BJ (cell line): ENCODE measurements at regions not wholly inside any gene's neighbourhood (a gene's known extent, or its start where the extent isn't known, plus 50 kb on each side); places are given as distances from the start of the nearest gene placed in this dataset.
"Not testable (repeated sequence)": the region's sequence is repeated elsewhere in the genome, so short reads cannot be mapped to it uniquely, and the experiment has no call there.

Source experiments
- CTCF ChIA-PET: fragments of 350-600 bp; formaldehyde crosslinking; extraction: SDS; loops from one replicate; lab custom pipeline; 2021; ENCODE audit warnings: antibody characterized with exemption, inconsistent platforms; lab: Yijun Ruan, JAX
- POLR2A ChIA-PET: fragments of 300-600 bp; sonication (Branson Sonifier 250); formaldehyde crosslinking; extraction: SDS; loops from one replicate; lab custom pipeline; 2021; ENCODE audit warnings: antibody characterized with exemption; lab: Charles Lee
- DNase-seq: peaks from one replicate; pipeline ENCODE4 v3.0.0-alpha.2; 2011; ENCODE audit warnings: low read depth
- H3K27me3 ChIP-seq: 2 replicates; pipeline ENCODE4 v1.6.0; 2011; ENCODE audit warnings: low read length; ENCODE audit not compliant: control insufficient read depth, insufficient read depth
- H3K36me3 ChIP-seq: 2 replicates; pipeline ENCODE4 v1.5.1; 2011; ENCODE audit warnings: low read length; ENCODE audit not compliant: control insufficient read depth, insufficient read depth
- H3K4me3 ChIP-seq: 2 replicates; pipeline ENCODE4 v1.5.1; 2011; ENCODE audit warnings: low read depth, mild to moderate bottlenecking, control low read depth, low read length
- CTCF ChIP-seq: IDR thresholded peaks from 2 replicates; pipeline ENCODE4 v1.5.1; 2011; ENCODE audit warnings: low read depth, mild to moderate bottlenecking, control low read depth, inconsistent platforms, low read length, moderate library complexity; ENCODE audit not compliant: insufficient read depth

- CTCF ChIA-PET = no interaction called here
Observed at GRCh38 chr3:166696103-166696502, 684.0 kb downstream of the ZBBX start.

GRCh38 chr3:166688665-166689064, 691.4 kb downstream of the ZBBX start:
- ChIA-PET CTCF (no interaction called here), POLR2A (no interaction called here)
- DNase-seq = no peak
- Histone ChIP-seq H3K4me3 (no peak overlapping the region), H3K36me3 (no peaks in the 10 kb centered on the region), H3K27me3 (no peaks in the 10 kb centered on the region)
- TF ChIP-seq CTCF = no peak

More at GRCh38 chr3:166696103-166696502, 684.0 kb downstream of the ZBBX start:
- H3K36me3 ChIP-seq = no peaks in the 10 kb centered on the region
- no peak overlapping the region for H3K4me3 ChIP-seq
- no peak for DNase-seq
- TF ChIP-seq CTCF = no peak
- no peaks in the 10 kb centered on the region for H3K27me3 ChIP-seq
- POLR2A ChIA-PET = no interaction called here

GRCh38 chr3:166685246-166685645, 694.9 kb downstream of the ZBBX start:
- Histone ChIP-seq H3K36me3 (no peaks in the 10 kb centered on the region), H3K27me3 (no peaks in the 10 kb centered on the region), H3K4me3 (no peak overlapping the region)
- POLR2A ChIA-PET = no interaction called here
- CTCF ChIA-PET = no interaction called here
- no peak for DNase-seq
- no peak for TF ChIP-seq CTCF

- DNase-seq, H3K36me3 ChIP-seq, H3K27me3 ChIP-seq, CTCF ChIA-PET, POLR2A ChIA-PET, H3K4me3 ChIP-seq: not testable (repeated sequence)
Observed at GRCh38 chr3:166684077-166684476, 696.0 kb downstream of the ZBBX start.

GRCh38 chr3:166669781-166670180, 710.3 kb downstream of the ZBBX start:
- POLR2A ChIA-PET = no interaction called here
- no peak for DNase-seq
- Histone ChIP-seq H3K27me3 (no peaks in the 10 kb centered on the region), H3K36me3 (no peaks in the 10 kb centered on the region), H3K4me3 (no peak overlapping the region)
- no peak for TF ChIP-seq CTCF
- CTCF ChIA-PET = no interaction called here

GRCh38 chr3:166663194-166663593, 716.9 kb downstream of the ZBBX start:
- Histone ChIP-seq H3K36me3 (no peaks in the 10 kb centered on the region), H3K4me3 (no peak overlapping the region), H3K27me3 (no peaks in the 10 kb centered on the region)
- CTCF ChIA-PET = no interaction called here
- no peak for TF ChIP-seq CTCF
- DNase-seq = no peak
- POLR2A ChIA-PET = no interaction called here
